ENCODE measurements at regions not wholly inside any gene's neighbourhood (a gene's known extent, or its start where the extent isn't known, plus 50 kb on each side); places are given as distances from the start of the nearest gene placed in this dataset.
"Not testable (repeated sequence)": the region's sequence is repeated elsewhere in the genome, so short reads cannot be mapped to it uniquely, and the experiment has no call there.

- Histone ChIP-seq H3K79me2 (ENCODE audit: low read length) (no peaks in the 10 kb centered on the region), H3K4me3 (ENCODE audit: low read length) (no peak overlapping the region), H3K4me1 (ENCODE audit: low read length) (peaks cover 11% of the 10 kb centered on the region), H3K9me3 (ENCODE audit: insufficient read depth, low read length) (no peaks in the 10 kb centered on the region), H3K27ac (ENCODE audit: low read length) (no peak overlapping the region), H3K27me3 (ENCODE audit: low read depth, low read length) (no peaks in the 10 kb centered on the region), H3K36me3 (replicated peaks; ENCODE audit: low read depth, low read length) (no peaks in the 10 kb centered on the region), H3K9ac (ENCODE audit: low read length) (no peak overlapping the region), H3K4me2 (ENCODE audit: low read length) (no peak overlapping the region), H4K20me1 (ENCODE audit: insufficient read depth, low read length) (no peaks in the 10 kb centered on the region), H2AFZ (ENCODE audit: low read depth, low read length) (no peak overlapping the region; the same call in 1 of the 2 replicates)
- TF ChIP-seq CTCF (IDR thresholded peaks at IDR 0.05; ENCODE audit: low read depth, low read length) (no peak), EZH2phosphoT487 (IDR thresholded peaks at IDR 0.05; ENCODE audit: low read depth) (no peak)
Measured at GRCh38 chr18:33826151-33826550, 248.1 kb downstream of the ASXL3 start.

GRCh38 chr18:33821503-33821902, 243.5 kb downstream of the ASXL3 start:
- Histone ChIP-seq H3K27ac (ENCODE audit: low read length) (no peak overlapping the region), H3K9me3 (ENCODE audit: insufficient read depth, low read length) (no peaks in the 10 kb centered on the region), H3K4me1 (ENCODE audit: low read length) (0 out of 2 replicates have a peak, but pooled peaks cover 4% of the 10 kb centered on the region), H2AFZ (ENCODE audit: low read depth, low read length) (no peak overlapping the region), H3K9ac (ENCODE audit: low read length) (no peak overlapping the region), H3K4me3 (ENCODE audit: low read length) (no peak overlapping the region), H3K79me2 (ENCODE audit: low read length) (no peaks in the 10 kb centered on the region), H3K27me3 (ENCODE audit: low read depth, low read length) (no peaks in the 10 kb centered on the region), H3K4me2 (ENCODE audit: low read length) (no peak overlapping the region), H3K36me3 (replicated peaks; ENCODE audit: low read depth, low read length) (no peaks in the 10 kb centered on the region), H4K20me1 (ENCODE audit: insufficient read depth, low read length) (no peaks in the 10 kb centered on the region)
- TF ChIP-seq CTCF (IDR thresholded peaks at IDR 0.05; ENCODE audit: low read depth, low read length), result no peak
- TF ChIP-seq EZH2phosphoT487 (IDR thresholded peaks at IDR 0.05; ENCODE audit: low read depth), result no peak

GRCh38 chr18:33820517-33821371, 242.7 kb downstream of the ASXL3 start:
- Histone ChIP-seq H3K4me2 (ENCODE audit: low read length) (no peak overlapping the region), H3K9ac (ENCODE audit: low read length) (no peak overlapping the region), H3K4me1 (ENCODE audit: low read length) (no peaks in the 10 kb centered on the region), H4K20me1 (ENCODE audit: insufficient read depth, low read length) (no peaks in the 10 kb centered on the region), H3K27ac (ENCODE audit: low read length) (no peak overlapping the region), H2AFZ (ENCODE audit: low read depth, low read length) (no peak overlapping the region), H3K27me3 (ENCODE audit: low read depth, low read length) (no peaks in the 10 kb centered on the region), H3K4me3 (ENCODE audit: low read length) (no peak overlapping the region), H3K9me3 (ENCODE audit: insufficient read depth, low read length) (no peaks in the 10 kb centered on the region), H3K79me2 (ENCODE audit: low read length) (no peaks in the 10 kb centered on the region), H3K36me3 (replicated peaks; ENCODE audit: low read depth, low read length) (no peaks in the 10 kb centered on the region)
- no peak for TF ChIP-seq EZH2phosphoT487 (IDR thresholded peaks at IDR 0.05; ENCODE audit: low read depth)
- TF ChIP-seq CTCF (IDR thresholded peaks at IDR 0.05; ENCODE audit: low read depth, low read length), result no peak

- not testable (repeated sequence) for H3K79me2 ChIP-seq (ENCODE audit: low read length); H3K4me2 ChIP-seq (ENCODE audit: low read length); H3K9ac ChIP-seq (ENCODE audit: low read length); H3K27me3 ChIP-seq (ENCODE audit: low read depth, low read length); H3K9me3 ChIP-seq (ENCODE audit: insufficient read depth, low read length); H2AFZ ChIP-seq (ENCODE audit: low read depth, low read length); H3K27ac ChIP-seq (ENCODE audit: low read length); H3K4me1 ChIP-seq (ENCODE audit: low read length); H4K20me1 ChIP-seq (ENCODE audit: insufficient read depth, low read length); H3K4me3 ChIP-seq (ENCODE audit: low read length); H3K36me3 ChIP-seq (replicated peaks; ENCODE audit: low read depth, low read length)
Measured at GRCh38 chr18:33819692-33820343, 241.8 kb downstream of the ASXL3 start.

All from OCI-LY3 (cell line).